Duodenal mucosa (tissue), 2 donors: ENCODE measurements at regions not wholly inside any gene's neighbourhood (a gene's known extent, or its start where the extent isn't known, plus 50 kb on each side); places are given as distances from the start of the nearest gene placed in this dataset.

Source experiments
- H3K27ac ChIP-seq: one replicate; pipeline ENCODE4 v1.7.0; 2013; ENCODE audit warnings: low read depth, low read length
- H3K27me3 ChIP-seq, 2 donors: one replicate each; pipeline ENCODE4 v1.7.0; 2013; ENCODE audit warnings: low read length in 2 of 2, control low read depth in 1 of 2; ENCODE audit not compliant: insufficient read depth in 2 of 2, control insufficient read depth in 1 of 2
- H3K36me3 ChIP-seq, 2 donors: one replicate each; pipeline ENCODE4 v1.7.0; 2013; ENCODE audit warnings: low read length in 2 of 2, control low read depth in 1 of 2; ENCODE audit not compliant: insufficient read depth in 2 of 2, control insufficient read depth in 1 of 2
- H3K4me1 ChIP-seq, 2 donors: one replicate each; pipeline ENCODE4 v1.7.0; 2013; ENCODE audit warnings: low read length in 2 of 2, control low read depth in 1 of 2; ENCODE audit not compliant: insufficient read depth in 2 of 2, control insufficient read depth in 1 of 2
- H3K4me3 ChIP-seq, 2 donors: one replicate each; pipeline ENCODE4 v1.7.0; 2013; ENCODE audit warnings: low read length in 2 of 2, low read depth in 1 of 2
- H3K9ac ChIP-seq, 2 donors: one replicate each; pipeline ENCODE4 v1.7.0; 2013; ENCODE audit warnings: low read length in 2 of 2, low read depth in 1 of 2
- H3K9me3 ChIP-seq, 2 donors: one replicate each; pipeline ENCODE4 v1.7.0; 2013; ENCODE audit warnings: low read length in 2 of 2, control low read depth in 1 of 2; ENCODE audit not compliant: control insufficient read depth in 1 of 2

GRCh38 chr11:121958323-121958970, 157.6 kb downstream of the BLID start:
- H3K9me3 ChIP-seq = no peaks in the 10 kb centered on the region
- H3K4me3 ChIP-seq = no peak overlapping the region
- H3K27me3 ChIP-seq = no peaks in the 10 kb centered on the region
- H3K4me1 ChIP-seq = no peaks in the 10 kb centered on the region
- no peak overlapping the region for H3K9ac ChIP-seq
- H3K36me3 ChIP-seq = no peaks in the 10 kb centered on the region
- H3K27ac ChIP-seq = no peak overlapping the region

- H3K4me1 ChIP-seq = no peaks in the 10 kb centered on the region
- H3K36me3 ChIP-seq = no peaks in the 10 kb centered on the region
- H3K9me3 ChIP-seq = no peaks in the 10 kb centered on the region
- no peaks in the 10 kb centered on the region for H3K27me3 ChIP-seq
- H3K4me3 ChIP-seq = no peak overlapping the region
- H3K9ac ChIP-seq = no peak overlapping the region
- no peak overlapping the region for H3K27ac ChIP-seq
Observed at GRCh38 chr11:121953122-121953521, 162.9 kb downstream of the BLID start.

- Histone ChIP-seq H3K4me3 (no peak overlapping the region), H3K4me1 (no peaks in the 10 kb centered on the region), H3K9ac (no peak overlapping the region), H3K9me3 (peaks cover 0 to 6% of the 10 kb centered on the region in 2 donors), H3K27ac (no peak overlapping the region), H3K36me3 (no peaks in the 10 kb centered on the region), H3K27me3 (no peaks in the 10 kb centered on the region)
Observed at GRCh38 chr11:121950160-121950559, 165.9 kb downstream of the BLID start.

GRCh38 chr11:121946514-121946913, 169.5 kb downstream of the BLID start:
- Histone ChIP-seq H3K36me3 (no peaks in the 10 kb centered on the region), H3K4me1 (no peaks in the 10 kb centered on the region), H3K9me3 (peaks cover 0 to 6% of the 10 kb centered on the region in 2 donors), H3K9ac (no peak overlapping the region), H3K27ac (no peak overlapping the region), H3K4me3 (no peak overlapping the region), H3K27me3 (no peaks in the 10 kb centered on the region)

- no peaks in the 10 kb centered on the region for H3K4me1 ChIP-seq
- H3K36me3 ChIP-seq = no peaks in the 10 kb centered on the region
- H3K27me3 ChIP-seq = no peaks in the 10 kb centered on the region
- H3K4me3 ChIP-seq = no peak overlapping the region
- H3K9me3 ChIP-seq = peaks cover 0 to 6% of the 10 kb centered on the region in 2 donors
- no peak overlapping the region for H3K27ac ChIP-seq
- no peak overlapping the region for H3K9ac ChIP-seq
Observed at GRCh38 chr11:121944556-121945230, 171.3 kb downstream of the BLID start.

- no peak overlapping the region for H3K4me3 ChIP-seq
- H3K9ac ChIP-seq = no peak overlapping the region
- H3K9me3 ChIP-seq = no peaks in the 10 kb centered on the region
Observed at GRCh38 chr11:121938076-121938475, 177.9 kb downstream of the BLID start.

GRCh38 chr11:121936781-121937447, 179.1 kb downstream of the BLID start:
- H3K9me3 ChIP-seq = no peaks in the 10 kb centered on the region
- H3K9ac ChIP-seq = no peak overlapping the region
- H3K4me3 ChIP-seq = no peak overlapping the region
- no peaks in the 10 kb centered on the region for H3K36me3 ChIP-seq
- H3K4me1 ChIP-seq = no peaks in the 10 kb centered on the region
- no peaks in the 10 kb centered on the region for H3K27me3 ChIP-seq
- H3K27ac ChIP-seq = no peak overlapping the region

More at GRCh38 chr11:121938076-121938475, 177.9 kb downstream of the BLID start:
- Histone ChIP-seq H3K4me1 (no peaks in the 10 kb centered on the region), H3K27ac (no peak overlapping the region), H3K36me3 (no peaks in the 10 kb centered on the region), H3K27me3 (no peaks in the 10 kb centered on the region)

- no peaks in the 10 kb centered on the region for H3K27me3 ChIP-seq
- no peaks in the 10 kb centered on the region for H3K9me3 ChIP-seq
- H3K4me1 ChIP-seq = no peaks in the 10 kb centered on the region
- H3K4me3 ChIP-seq = no peak overlapping the region
- H3K36me3 ChIP-seq = no peaks in the 10 kb centered on the region
- H3K9ac ChIP-seq = no peak overlapping the region
- H3K27ac ChIP-seq = no peak overlapping the region
Observed at GRCh38 chr11:121936370-121936769, 179.6 kb downstream of the BLID start.

GRCh38 chr11:121933694-121934093, 182.3 kb downstream of the BLID start:
- Histone ChIP-seq H3K4me3 (no peak overlapping the region), H3K27ac (no peak overlapping the region), H3K9ac (no peak overlapping the region), H3K27me3 (peaks cover 0 to 2% of the 10 kb centered on the region in 2 donors), H3K4me1 (no peaks in the 10 kb centered on the region), H3K9me3 (no peaks in the 10 kb centered on the region), H3K36me3 (no peaks in the 10 kb centered on the region)

GRCh38 chr11:121933294-121933693, 182.7 kb downstream of the BLID start:
- Histone ChIP-seq H3K9me3 (no peaks in the 10 kb centered on the region), H3K9ac (no peak overlapping the region), H3K36me3 (no peaks in the 10 kb centered on the region), H3K4me3 (no peak overlapping the region), H3K27ac (no peak overlapping the region), H3K27me3 (peaks cover 0 to 2% of the 10 kb centered on the region in 2 donors), H3K4me1 (no peaks in the 10 kb centered on the region)
